ENCODE measurements at regions not wholly inside any gene's neighbourhood (a gene's known extent, or its start where the extent isn't known, plus 50 kb on each side); places are given as distances from the start of the nearest gene placed in this dataset.

DNA sequence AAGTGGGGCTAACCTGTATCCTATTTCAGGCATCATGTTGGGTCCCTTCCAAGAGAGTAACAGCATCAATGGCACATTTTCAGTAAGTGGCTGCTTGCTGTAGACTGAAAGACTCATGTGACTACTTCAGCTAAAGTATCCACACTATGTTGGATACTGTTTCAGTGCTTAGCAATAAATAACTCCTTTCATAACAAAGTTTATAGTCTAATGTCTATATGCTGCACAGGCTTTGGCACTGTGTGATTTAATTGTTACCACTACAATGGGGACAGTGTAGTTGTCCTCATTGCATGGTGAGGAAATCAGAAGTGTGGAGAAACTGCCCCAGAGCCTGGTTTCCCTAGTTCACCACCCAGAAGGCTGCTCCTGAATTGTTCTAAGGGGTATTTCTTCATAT, 318.0 kb upstream of the PTCHD4 start:
- TF ChIP-seq NFXL1 (IDR thresholded peaks at IDR 0.05; ENCODE audit: borderline replicate concordance) (no peak), POLR2A (IDR thresholded peaks at IDR 0.05; ENCODE audit: low read depth, low read length) (no peak), FOXM1 (IDR thresholded peaks at IDR 0.05; ENCODE audit: low read depth, low read length) (no peak), HDAC6 (IDR thresholded peaks at IDR 0.05; ENCODE audit: unreplicated experiment) (no peak), MYB (IDR thresholded peaks at IDR 0.05; ENCODE audit: borderline replicate concordance, low read depth, low read length) (no peak), BHLHE40 (IDR thresholded peaks at IDR 0.05; ENCODE audit: borderline replicate concordance in 1 of 2, low read depth in 2 of 2, low read length in 1 of 2) (no peak), TBL1XR1 (IDR thresholded peaks at IDR 0.05; ENCODE audit: low read depth, low read length) (no peak), EP300 (IDR thresholded peaks at IDR 0.05; ENCODE audit: borderline replicate concordance in 1 of 2, control insufficient read depth in 1 of 2, low read depth in 2 of 2, low read length in 2 of 2) (no peak)

All from GM12878 (cell line).